GM12878 (cell line): ENCODE measurements at regions not wholly inside any gene's neighbourhood (a gene's known extent, or its start where the extent isn't known, plus 50 kb on each side); places are given as distances from the start of the nearest gene placed in this dataset.
A peak's percentile ranks its signal among the peaks of the same experiment; 100 is the strongest.

Source experiments
- ATAC-seq: fragments of 200-7000 bp; cut with Tn5 transposase; 3 replicates; pipeline ENCODE4 v1.9.1; 2020; ENCODE audit warnings: mild to moderate bottlenecking, moderate library complexity
- BruUV-seq: library from RNA; stranded (reverse); fragments of 400-500 nt; replicated peaks from 2 replicates; lab custom pipeline; 2021; lab: Mats Ljungman, UMichigan
- CTCF ChIA-PET: fragments of 300-600 bp; sonication (Branson Sonifier 250); formaldehyde crosslinking; extraction: SDS; loops from one replicate; lab custom pipeline; 2021; ENCODE audit warnings: inconsistent platforms; lab: Yijun Ruan, JAX
- POLR2A ChIA-PET: fragments of 350-600 bp; formaldehyde crosslinking; extraction: SDS; loops from one replicate; lab custom pipeline; 2021; ENCODE audit warnings: inconsistent platforms; lab: Charles Lee
- RAD21 ChIA-PET: fragments of 300-600 bp; sonication (Branson Sonifier 250); formaldehyde crosslinking; loops from one replicate; lab custom pipeline; 2023; ENCODE audit warnings: antibody characterized with exemption; ENCODE audit not compliant: unreplicated experiment; lab: Charles Lee
- SMC1A ChIA-PET: fragments of 300-600 bp; sonication (Branson Sonifier 250); formaldehyde crosslinking; loops from one replicate; lab custom pipeline; 2023; ENCODE audit not compliant: unreplicated experiment, uncharacterized antibody; lab: Charles Lee
- DNase-seq: peaks from one replicate; pipeline ENCODE4 v3.0.0-alpha.2; 2011; ENCODE audit warnings: low read depth, low spot score
- FAIRE-seq: peaks from 3 replicates; lab custom pipeline; 2011; peaks lifted over from hg19 to GRCh38; lab: Jason Lieb, UNC
- H2AFZ ChIP-seq: 2 replicates; pipeline ENCODE4 v1.6.0; 2011; ENCODE audit warnings: low read depth, low read length, control low read depth; ENCODE audit not compliant: control insufficient read depth
- H3K27ac ChIP-seq: 2 replicates; pipeline ENCODE4 v1.5.1; 2011; ENCODE audit warnings: control low read depth; ENCODE audit not compliant: control insufficient read depth, insufficient read depth
- H3K27me3 ChIP-seq, 2 experiments: replicated peaks in 1 of 2; 2 replicates each; pipeline versions ENCODE4 v1.6.0 to v1.6.1; 2011; ENCODE audit warnings: low read length in 1 of 2; ENCODE audit not compliant: control insufficient read depth in 2 of 2, insufficient read depth in 2 of 2
- H3K36me3 ChIP-seq, 2 experiments: 2 replicates each; pipeline ENCODE4 v1.5.1; 2011; ENCODE audit warnings: low read length in 1 of 2; ENCODE audit not compliant: control insufficient read depth in 2 of 2, insufficient read depth in 2 of 2
- H3K4me1 ChIP-seq: 2 replicates; pipeline ENCODE4 v1.6.1; 2011; ENCODE audit warnings: mild to moderate bottlenecking, low read length, moderate library complexity, mixed read lengths; ENCODE audit not compliant: control insufficient read depth, insufficient read depth
- H3K4me2 ChIP-seq: 2 replicates; pipeline ENCODE4 v1.6.0; 2011; ENCODE audit warnings: control low read depth; ENCODE audit not compliant: control insufficient read depth, insufficient read depth
- H3K4me3 ChIP-seq: fragments of 200-600 bp; sonication (generic); 2 replicates; pipeline ENCODE4 v1.5.1; 2016
- H3K79me2 ChIP-seq: 2 replicates; pipeline ENCODE4 v1.6.0; 2011; ENCODE audit warnings: low read length; ENCODE audit not compliant: control insufficient read depth, insufficient read depth
- H3K9ac ChIP-seq: 2 replicates; pipeline ENCODE4 v1.8.0; 2011; ENCODE audit warnings: low read length, control low read depth, mixed read lengths; ENCODE audit not compliant: control insufficient read depth, insufficient read depth
- H3K9me3 ChIP-seq: replicated peaks from 3 replicates; pipeline ENCODE4 v1.5.1; 2011; ENCODE audit warnings: mild to moderate bottlenecking, low read length; ENCODE audit not compliant: control insufficient read depth, insufficient read depth
- H4K20me1 ChIP-seq: 2 replicates; pipeline ENCODE4 v1.6.0; 2011; ENCODE audit not compliant: control insufficient read depth, insufficient read depth
- EZH2 ChIP-seq: IDR thresholded peaks from 2 replicates; pipeline ENCODE4 v1.6.1; 2012; ENCODE audit warnings: low read depth, mild to moderate bottlenecking, control low read depth, inconsistent platforms, low read length, borderline replicate concordance; ENCODE audit not compliant: control insufficient read depth
- MYC ChIP-seq: IDR thresholded peaks from 2 replicates; pipeline ENCODE4 v1.6.1; 2011; ENCODE audit warnings: mild to moderate bottlenecking, low read length, moderate library complexity, inconsistent platforms; ENCODE audit not compliant: insufficient read depth, insufficient replicate concordance, insufficient read length, severe bottlenecking
- POLR2AphosphoS2 ChIP-seq: IDR thresholded peaks from 2 replicates; pipeline ENCODE4 v1.6.1; 2011; ENCODE audit warnings: low read depth, mild to moderate bottlenecking, low read length, improper control_type of control experiment, moderate library complexity
- RAD21 ChIP-seq: IDR thresholded peaks from 2 replicates; pipeline ENCODE4 v1.6.1; 2011; ENCODE audit warnings: mild to moderate bottlenecking, low read depth, low read length, moderate library complexity; ENCODE audit not compliant: insufficient read depth
- RCOR1 ChIP-seq: conservative IDR thresholded peaks from 2 replicates; pipeline ENCODE4 v1.6.1; 2012; ENCODE audit warnings: low read depth, low read length, improper control_type of control experiment
- ZNF622 ChIP-seq: fragments of 450-650 bp; IDR thresholded peaks from 2 replicates; pipeline ENCODE4 v1.6.1; 2017; ENCODE audit warnings: mild to moderate bottlenecking, inconsistent platforms
- ZSCAN29 ChIP-seq: fragments of 450-650 bp; IDR thresholded peaks from 2 replicates; pipeline ENCODE4 v1.6.1; 2017; ENCODE audit warnings: mild to moderate bottlenecking, moderate library complexity
- WGBS: methylation state at CpG from one replicate; pipeline ENCODE4 v1.1.6; 2016; ENCODE audit warnings: low lambda C conversion rate; ENCODE audit not compliant: insufficient replicate concordance, insufficient coverage; ENCODE audit errors: missing lambda C conversion rate; 5-methylcytosine and 5-hydroxymethylcytosine counted together
- in situ Hi-C: fragments of 300-500 bp; cut with MboI; formaldehyde crosslinking; loops from 9 replicates; pipeline ENCODE4 v1.14.3; 2018; ENCODE audit warnings: mixed read lengths
- intact Hi-C: fragments of 100-400 bp; cut with micrococcal nuclease; formaldehyde crosslinking; loops from one replicate; pipeline ENCODE4 v1.14.2; 2022; ENCODE audit not compliant: unreplicated experiment
- TF ChIP-seq, protein P1 (sequence below): IDR thresholded peaks from 2 replicates; pipeline ENCODE4 v1.6.1; 2012; ENCODE audit warnings: low read depth, low read length, improper control_type of control experiment
- TF ChIP-seq, protein P2 (sequence below): fragments of 450-650 bp; IDR thresholded peaks from 2 replicates; pipeline ENCODE4 v1.6.1; 2014; ENCODE audit warnings: mild to moderate bottlenecking
- TF ChIP-seq, protein P3 (sequence below): fragments of 450-650 bp; IDR thresholded peaks from 2 replicates; pipeline ENCODE4 v1.6.1; 2017; ENCODE audit warnings: mild to moderate bottlenecking, moderate library complexity
- TF ChIP-seq, protein P4 (sequence below): fragments of 450-650 bp; IDR thresholded peaks from 2 replicates; pipeline ENCODE4 v1.6.1; 2016; ENCODE audit warnings: mild to moderate bottlenecking

GRCh38 chr6:149147938-149148718 lies 169.4 kb upstream of the TAB2 start:
- Histone ChIP-seq H2AFZ (peak overlapping the region; percentile 31; the same call in 1 of the 2 replicates), H3K4me1 (peaks cover 4% of the 10 kb centered on the region), H3K9ac (no peak overlapping the region), H3K36me3 (no peaks in the 10 kb centered on the region), H3K79me2 (no peaks in the 10 kb centered on the region), H3K4me2 (0 out of 2 replicates have a peak overlapping the region, but pooled peaks have one; percentile 17), H3K9me3 (no peaks in the 10 kb centered on the region; the same call in 2 of the 3 replicates), H3K27me3 (no peaks in the 10 kb centered on the region), H3K4me3 (no peak overlapping the region), H3K27ac (no peak overlapping the region), H4K20me1 (no peaks in the 10 kb centered on the region)
- intact Hi-C loops (loop anchor here (5.0 kb wide), 1 partner anchor 64 kb away; no protein-coding TSS in a partner anchor), in situ Hi-C loops (no loop called here)
- ChIA-PET RAD21 (interaction anchor here (0.7 to 1.1 kb wide), 3 partner anchors 9 to 52 kb away, joined by 3 to 4 read pairs (median 3); no protein-coding TSS in a partner anchor), SMC1A (interaction anchor here (0.7 to 1.8 kb wide), 18 partner anchors 16 to 369 kb away, joined by 3 to 6 read pairs (median 4); no protein-coding TSS in a partner anchor), POLR2A (interaction anchor here (0.5 kb wide), 1 partner anchor 10 kb away, joined by 4 read pairs; no protein-coding TSS in a partner anchor), CTCF (interaction anchor here (0.6 to 1.5 kb wide), 5 partner anchors 8 to 284 kb away, joined by 3 to 5 read pairs (median 4); no protein-coding TSS in a partner anchor)
- peak; percentile 93 for ATAC-seq
- no peak for DNase-seq
- 37% methylated on average over 9 of the region's 9 CpGs for WGBS
- FAIRE-seq: no peak
- no TSS peak for BruUV-seq
- TF ChIP-seq RAD21 (0 out of 2 replicates have a peak, but pooled peaks have one; percentile 1), ZNF622 (no peak), EZH2 (no peak), RCOR1 (no peak), ZSCAN29 (no peak), POLR2AphosphoS2 (no peak), MYC (no peak)
- TF ChIP-seq, protein P1, sequence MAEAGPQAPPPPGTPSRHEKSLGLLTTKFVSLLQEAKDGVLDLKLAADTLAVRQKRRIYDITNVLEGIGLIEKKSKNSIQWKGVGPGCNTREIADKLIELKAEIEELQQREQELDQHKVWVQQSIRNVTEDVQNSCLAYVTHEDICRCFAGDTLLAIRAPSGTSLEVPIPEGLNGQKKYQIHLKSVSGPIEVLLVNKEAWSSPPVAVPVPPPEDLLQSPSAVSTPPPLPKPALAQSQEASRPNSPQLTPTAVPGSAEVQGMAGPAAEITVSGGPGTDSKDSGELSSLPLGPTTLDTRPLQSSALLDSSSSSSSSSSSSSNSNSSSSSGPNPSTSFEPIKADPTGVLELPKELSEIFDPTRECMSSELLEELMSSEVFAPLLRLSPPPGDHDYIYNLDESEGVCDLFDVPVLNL: no peak
- TF ChIP-seq, protein P2, sequence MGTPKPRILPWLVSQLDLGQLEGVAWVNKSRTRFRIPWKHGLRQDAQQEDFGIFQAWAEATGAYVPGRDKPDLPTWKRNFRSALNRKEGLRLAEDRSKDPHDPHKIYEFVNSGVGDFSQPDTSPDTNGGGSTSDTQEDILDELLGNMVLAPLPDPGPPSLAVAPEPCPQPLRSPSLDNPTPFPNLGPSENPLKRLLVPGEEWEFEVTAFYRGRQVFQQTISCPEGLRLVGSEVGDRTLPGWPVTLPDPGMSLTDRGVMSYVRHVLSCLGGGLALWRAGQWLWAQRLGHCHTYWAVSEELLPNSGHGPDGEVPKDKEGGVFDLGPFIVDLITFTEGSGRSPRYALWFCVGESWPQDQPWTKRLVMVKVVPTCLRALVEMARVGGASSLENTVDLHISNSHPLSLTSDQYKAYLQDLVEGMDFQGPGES: no peak
- TF ChIP-seq, protein P3, sequence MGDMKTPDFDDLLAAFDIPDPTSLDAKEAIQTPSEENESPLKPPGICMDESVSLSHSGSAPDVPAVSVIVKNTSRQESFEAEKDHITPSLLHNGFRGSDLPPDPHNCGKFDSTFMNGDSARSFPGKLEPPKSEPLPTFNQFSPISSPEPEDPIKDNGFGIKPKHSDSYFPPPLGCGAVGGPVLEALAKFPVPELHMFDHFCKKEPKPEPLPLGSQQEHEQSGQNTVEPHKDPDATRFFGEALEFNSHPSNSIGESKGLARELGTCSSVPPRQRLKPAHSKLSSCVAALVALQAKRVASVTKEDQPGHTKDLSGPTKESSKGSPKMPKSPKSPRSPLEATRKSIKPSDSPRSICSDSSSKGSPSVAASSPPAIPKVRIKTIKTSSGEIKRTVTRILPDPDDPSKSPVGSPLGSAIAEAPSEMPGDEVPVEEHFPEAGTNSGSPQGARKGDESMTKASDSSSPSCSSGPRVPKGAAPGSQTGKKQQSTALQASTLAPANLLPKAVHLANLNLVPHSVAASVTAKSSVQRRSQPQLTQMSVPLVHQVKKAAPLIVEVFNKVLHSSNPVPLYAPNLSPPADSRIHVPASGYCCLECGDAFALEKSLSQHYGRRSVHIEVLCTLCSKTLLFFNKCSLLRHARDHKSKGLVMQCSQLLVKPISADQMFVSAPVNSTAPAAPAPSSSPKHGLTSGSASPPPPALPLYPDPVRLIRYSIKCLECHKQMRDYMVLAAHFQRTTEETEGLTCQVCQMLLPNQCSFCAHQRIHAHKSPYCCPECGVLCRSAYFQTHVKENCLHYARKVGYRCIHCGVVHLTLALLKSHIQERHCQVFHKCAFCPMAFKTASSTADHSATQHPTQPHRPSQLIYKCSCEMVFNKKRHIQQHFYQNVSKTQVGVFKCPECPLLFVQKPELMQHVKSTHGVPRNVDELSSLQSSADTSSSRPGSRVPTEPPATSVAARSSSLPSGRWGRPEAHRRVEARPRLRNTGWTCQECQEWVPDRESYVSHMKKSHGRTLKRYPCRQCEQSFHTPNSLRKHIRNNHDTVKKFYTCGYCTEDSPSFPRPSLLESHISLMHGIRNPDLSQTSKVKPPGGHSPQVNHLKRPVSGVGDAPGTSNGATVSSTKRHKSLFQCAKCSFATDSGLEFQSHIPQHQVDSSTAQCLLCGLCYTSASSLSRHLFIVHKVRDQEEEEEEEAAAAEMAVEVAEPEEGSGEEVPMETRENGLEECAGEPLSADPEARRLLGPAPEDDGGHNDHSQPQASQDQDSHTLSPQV: no peak
- TF ChIP-seq, protein P4, sequence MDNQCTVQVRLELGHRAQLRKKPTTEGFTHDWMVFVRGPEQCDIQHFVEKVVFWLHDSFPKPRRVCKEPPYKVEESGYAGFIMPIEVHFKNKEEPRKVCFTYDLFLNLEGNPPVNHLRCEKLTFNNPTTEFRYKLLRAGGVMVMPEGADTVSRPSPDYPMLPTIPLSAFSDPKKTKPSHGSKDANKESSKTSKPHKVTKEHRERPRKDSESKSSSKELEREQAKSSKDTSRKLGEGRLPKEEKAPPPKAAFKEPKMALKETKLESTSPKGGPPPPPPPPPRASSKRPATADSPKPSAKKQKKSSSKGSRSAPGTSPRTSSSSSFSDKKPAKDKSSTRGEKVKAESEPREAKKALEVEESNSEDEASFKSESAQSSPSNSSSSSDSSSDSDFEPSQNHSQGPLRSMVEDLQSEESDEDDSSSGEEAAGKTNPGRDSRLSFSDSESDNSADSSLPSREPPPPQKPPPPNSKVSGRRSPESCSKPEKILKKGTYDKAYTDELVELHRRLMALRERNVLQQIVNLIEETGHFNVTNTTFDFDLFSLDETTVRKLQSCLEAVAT: peak; percentile 60
